Activated naive CD4-positive, alpha-beta T cell treated with anti-CD3 and anti-CD28 coated beads, Interleukin-2, amount 10 ng/mL, durations not matched to agents 7 days and 5 days (primary cell): ENCODE measurements at regions not wholly inside any gene's neighbourhood (a gene's known extent, or its start where the extent isn't known, plus 50 kb on each side); places are given as distances from the start of the nearest gene placed in this dataset.
"Not testable (repeated sequence)": the region's sequence is repeated elsewhere in the genome, so short reads cannot be mapped to it uniquely, and the experiment has no call there.

Source experiments
- CTCF ChIA-PET: fragments of 350-600 bp; sonication (Branson Sonifier 250); formaldehyde crosslinking; loops from one replicate; lab custom pipeline; 2021; ENCODE audit warnings: antibody characterized with exemption; lab: Charles Lee
- DNase-seq: peaks from one replicate; pipeline ENCODE4 v3.0.0-alpha.2; 2020
- H3K27ac Mint-ChIP-seq: one replicate; pipeline ENCODE4 v1.8.0; 2021; ENCODE audit warnings: mild to moderate bottlenecking, moderate library complexity, mixed read lengths
- H3K27me3 Mint-ChIP-seq: one replicate; pipeline ENCODE4 v1.8.0; 2021; ENCODE audit warnings: mild to moderate bottlenecking, mixed read lengths
- H3K36me3 Mint-ChIP-seq: one replicate; pipeline ENCODE4 v1.8.0; 2021; ENCODE audit warnings: mixed read lengths
- H3K4me1 Mint-ChIP-seq: one replicate; pipeline ENCODE4 v1.8.0; 2021; ENCODE audit warnings: mixed read lengths
- H3K4me3 Mint-ChIP-seq: one replicate; pipeline ENCODE4 v1.8.0; 2021; ENCODE audit warnings: mild to moderate bottlenecking, moderate library complexity, mixed read lengths
- H3K9me3 Mint-ChIP-seq: one replicate; pipeline ENCODE4 v1.8.0; 2021; ENCODE audit warnings: mixed read lengths

DNA sequence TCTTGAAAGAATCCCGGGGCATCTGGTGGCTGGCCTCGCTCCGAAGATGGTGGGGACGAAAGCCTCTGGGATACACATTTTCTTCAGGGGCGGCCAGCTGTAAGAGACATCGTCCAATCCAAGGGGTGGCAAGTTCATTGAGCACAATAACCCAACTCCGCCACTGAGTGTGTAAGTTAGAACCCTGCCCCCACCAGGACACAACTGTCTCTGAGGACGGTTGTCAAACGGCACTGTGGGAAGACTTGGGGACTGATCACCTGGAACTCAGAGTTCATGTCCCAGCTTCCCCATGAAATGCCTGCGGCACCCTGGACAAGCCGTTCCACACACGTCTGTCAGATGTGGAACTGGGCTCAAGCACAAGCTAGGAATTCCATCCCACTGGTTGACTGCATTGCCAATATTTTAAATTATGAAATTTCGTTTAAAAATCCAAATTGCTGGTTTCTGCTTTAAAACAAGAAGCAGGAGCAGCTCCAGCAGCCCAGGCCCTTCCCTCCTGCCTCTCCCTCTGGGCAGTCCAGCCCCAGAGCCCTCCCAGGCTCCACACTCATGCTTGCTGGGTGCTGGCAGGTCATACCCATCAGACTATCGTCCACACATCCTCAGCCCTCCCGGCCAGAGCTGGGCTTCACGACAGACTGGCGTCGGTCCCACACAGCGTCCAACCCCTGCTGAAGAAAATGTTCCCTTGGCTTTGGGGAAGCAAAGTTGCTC, 80.9 kb upstream of the AFDN start:
- Mint-ChIP-seq H3K9me3 (no peaks in the 10 kb centered on the region), H3K4me3 (no peak overlapping the region), H3K27ac (no peak overlapping the region), H3K4me1 (no peaks in the 10 kb centered on the region), H3K27me3 (peaks cover 41% of the 10 kb centered on the region), H3K36me3 (no peaks in the 10 kb centered on the region)
- CTCF ChIA-PET = no interaction called here
- DNase-seq = no peak

DNA sequence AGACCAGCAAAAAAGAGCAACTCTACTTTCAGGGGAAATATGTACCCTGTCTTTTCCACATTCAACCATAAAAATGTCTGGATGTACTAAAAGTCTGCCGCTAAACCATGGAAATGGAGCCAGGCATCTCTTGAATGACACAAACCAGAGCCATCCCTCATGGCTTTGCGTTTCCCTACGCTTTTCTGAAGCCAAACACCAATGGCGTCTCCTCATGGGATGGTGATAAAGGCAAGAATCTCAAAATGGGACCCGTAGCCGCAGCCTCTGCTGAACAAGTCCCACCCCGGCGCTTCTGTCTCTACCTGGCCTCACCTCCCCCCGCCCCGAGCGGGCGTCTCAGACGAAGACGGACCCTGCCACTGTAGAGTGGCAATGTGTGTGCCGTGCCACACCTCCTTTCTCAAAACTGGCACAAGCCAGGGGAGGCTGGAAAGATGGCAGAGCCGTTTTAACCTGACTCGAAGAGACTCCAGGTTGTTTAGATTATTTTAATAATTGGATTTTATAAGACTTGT, 80.3 kb upstream of the AFDN start:
- DNase-seq = no peak
- Mint-ChIP-seq H3K36me3 (no peaks in the 10 kb centered on the region), H3K4me3 (no peak overlapping the region), H3K27me3 (peaks cover 46% of the 10 kb centered on the region), H3K9me3 (no peaks in the 10 kb centered on the region), H3K27ac (no peak overlapping the region), H3K4me1 (no peaks in the 10 kb centered on the region)
- CTCF ChIA-PET = no interaction called here

DNA sequence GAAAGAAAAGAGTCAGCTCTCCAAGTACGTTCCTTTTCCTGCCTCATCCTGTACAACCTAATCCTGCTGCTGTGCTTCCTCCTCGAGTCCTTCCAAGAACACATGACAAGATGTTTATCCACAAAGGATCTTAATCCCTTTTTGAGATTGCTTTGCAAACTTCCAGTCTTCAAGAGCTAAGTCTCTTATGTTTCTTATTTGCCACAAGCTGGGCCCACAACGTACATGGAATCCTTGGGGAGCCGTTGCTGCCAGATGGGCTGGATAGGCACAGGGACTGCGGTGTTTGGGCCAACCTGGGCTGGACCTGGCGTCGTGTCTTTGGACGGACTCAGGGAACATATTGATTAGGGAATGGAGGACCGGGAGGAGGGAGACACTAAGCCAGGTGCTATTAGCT, 79.7 kb upstream of the AFDN start:
- no peaks in the 10 kb centered on the region for H3K36me3 Mint-ChIP-seq
- no peaks in the 10 kb centered on the region for H3K4me1 Mint-ChIP-seq
- no peak overlapping the region for H3K4me3 Mint-ChIP-seq
- H3K27ac Mint-ChIP-seq = no peak overlapping the region
- CTCF ChIA-PET = no interaction called here
- H3K9me3 Mint-ChIP-seq = no peaks in the 10 kb centered on the region
- peaks cover 50% of the 10 kb centered on the region for H3K27me3 Mint-ChIP-seq
- no peak for DNase-seq

DNA sequence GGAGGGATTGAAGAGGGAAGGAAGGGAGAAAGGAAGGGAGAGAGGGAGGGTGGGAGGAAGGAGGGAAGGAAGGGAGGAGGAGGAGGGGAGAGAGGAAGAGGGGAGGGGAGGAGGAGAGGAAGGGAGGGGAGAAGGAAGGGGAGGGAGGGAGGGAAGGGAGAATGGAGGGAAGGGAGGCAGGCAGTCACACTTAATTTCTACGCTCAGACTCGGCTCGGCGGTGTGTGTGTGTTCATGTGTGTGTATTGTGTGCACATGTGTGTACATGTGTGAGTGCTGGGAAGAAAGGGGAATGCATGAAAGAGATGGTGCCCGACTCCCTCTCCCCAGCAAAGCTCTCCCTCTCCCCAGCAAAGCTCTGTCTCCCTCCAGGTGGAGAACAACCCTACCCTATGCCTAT, 79.1 kb upstream of the AFDN start:
- Mint-ChIP-seq H3K9me3 (no peaks in the 10 kb centered on the region), H3K36me3 (no peaks in the 10 kb centered on the region), H3K4me3 (no peak overlapping the region), H3K4me1 (no peaks in the 10 kb centered on the region), H3K27ac (no peak overlapping the region), H3K27me3 (peaks cover 55% of the 10 kb centered on the region)
- DNase-seq = no peak
- CTCF ChIA-PET = no interaction called here

DNA sequence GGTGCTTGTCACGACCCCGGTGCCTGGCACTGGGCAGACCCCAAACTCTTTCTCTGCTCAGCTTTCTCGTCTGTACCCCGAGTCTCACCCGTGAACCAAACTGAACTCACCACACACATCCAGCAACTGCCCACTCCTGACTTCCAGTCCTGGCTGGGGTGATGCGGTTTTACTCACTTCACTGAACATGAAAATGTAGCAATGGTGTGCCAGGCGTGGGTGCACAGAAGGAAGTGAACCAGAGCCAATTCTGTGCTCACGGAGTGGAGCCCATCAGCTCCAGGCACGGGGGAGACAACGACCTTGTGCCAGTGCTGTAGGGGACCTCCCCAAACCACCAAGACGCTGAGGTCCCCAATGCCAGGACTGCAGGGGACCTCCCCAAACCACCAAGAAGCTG, 78.7 kb upstream of the AFDN start:
- Mint-ChIP-seq H3K36me3 (no peaks in the 10 kb centered on the region), H3K9me3 (no peaks in the 10 kb centered on the region), H3K4me3 (no peak overlapping the region), H3K4me1 (no peaks in the 10 kb centered on the region), H3K27ac (no peak overlapping the region), H3K27me3 (peaks cover 55% of the 10 kb centered on the region)
- DNase-seq = no peak
- CTCF ChIA-PET = no interaction called here

DNA sequence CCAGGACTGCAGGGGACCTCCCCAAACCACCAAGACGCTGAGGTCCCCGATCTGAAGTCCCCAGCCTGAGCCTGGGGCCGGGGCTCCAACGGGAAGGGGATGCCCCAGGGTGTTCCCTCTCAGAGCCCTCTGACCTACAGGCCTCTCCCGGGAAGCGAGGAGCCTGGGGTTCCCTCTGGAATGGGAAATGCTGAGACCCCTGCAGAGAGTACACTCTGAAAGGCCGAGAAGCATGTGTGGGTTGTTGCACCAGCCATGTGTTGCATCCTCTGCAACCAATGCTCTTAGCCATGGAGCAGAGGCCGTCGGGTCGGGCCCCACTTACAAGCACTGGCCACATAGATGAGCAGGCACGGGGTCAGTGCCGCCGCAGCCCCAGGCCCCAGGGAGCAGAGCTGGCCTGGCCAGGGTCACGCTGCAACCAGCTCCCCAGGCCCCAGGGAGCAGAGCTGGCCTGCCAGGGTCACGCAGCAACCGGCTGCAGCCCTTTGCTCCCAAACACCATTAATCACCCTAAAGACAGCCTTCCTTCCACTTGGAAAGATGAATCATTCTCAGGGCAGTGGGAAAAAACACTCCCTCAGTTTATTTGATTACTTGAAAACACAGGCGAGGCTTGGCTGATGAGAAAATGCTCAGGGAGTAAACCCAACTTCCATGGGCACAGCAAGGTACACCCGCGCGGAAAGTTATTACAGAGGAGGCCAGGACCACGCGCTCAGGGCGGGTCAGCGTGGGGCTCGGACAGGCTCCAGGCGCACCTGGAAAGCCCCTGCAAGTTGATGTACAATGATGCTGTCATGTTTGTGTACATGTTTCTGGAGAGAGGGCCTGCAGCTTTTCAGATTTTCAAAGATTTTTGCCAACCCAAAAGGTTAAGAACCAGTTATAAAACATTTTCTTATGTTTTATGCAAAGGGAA, 78.0 kb upstream of the AFDN start:
- CTCF ChIA-PET = no interaction called here
- Mint-ChIP-seq H3K9me3 (no peaks in the 10 kb centered on the region), H3K36me3 (no peaks in the 10 kb centered on the region), H3K4me1 (no peaks in the 10 kb centered on the region), H3K27me3 (peaks cover 59% of the 10 kb centered on the region), H3K4me3 (no peak overlapping the region), H3K27ac (no peak overlapping the region)
- no peak for DNase-seq

DNA sequence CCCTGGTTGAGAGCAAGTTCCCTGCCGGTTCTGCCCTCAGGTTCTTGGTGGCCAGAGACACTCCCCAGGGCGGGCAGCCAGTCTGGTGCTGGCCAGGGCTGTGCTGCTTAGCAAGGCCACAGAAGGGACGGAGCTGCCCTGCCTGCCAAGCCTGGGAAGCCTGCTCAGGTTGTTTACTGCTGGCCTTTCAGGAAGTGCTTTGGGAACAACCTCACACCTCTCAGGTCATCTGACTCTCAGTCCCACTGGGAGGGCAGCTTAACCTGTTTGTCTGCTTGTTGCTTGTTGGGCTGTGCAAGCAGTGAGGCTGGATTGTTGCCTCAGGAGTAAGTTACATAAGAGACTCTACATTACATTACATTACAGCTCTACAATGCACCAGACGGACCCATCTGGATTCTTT, 75.8 kb upstream of the AFDN start:
- Mint-ChIP-seq H3K4me3 (no peak overlapping the region), H3K27ac (no peak overlapping the region), H3K4me1 (no peaks in the 10 kb centered on the region), H3K27me3 (peaks cover 55% of the 10 kb centered on the region), H3K9me3 (no peaks in the 10 kb centered on the region), H3K36me3 (no peaks in the 10 kb centered on the region)
- CTCF ChIA-PET = no interaction called here
- no peak for DNase-seq

DNA sequence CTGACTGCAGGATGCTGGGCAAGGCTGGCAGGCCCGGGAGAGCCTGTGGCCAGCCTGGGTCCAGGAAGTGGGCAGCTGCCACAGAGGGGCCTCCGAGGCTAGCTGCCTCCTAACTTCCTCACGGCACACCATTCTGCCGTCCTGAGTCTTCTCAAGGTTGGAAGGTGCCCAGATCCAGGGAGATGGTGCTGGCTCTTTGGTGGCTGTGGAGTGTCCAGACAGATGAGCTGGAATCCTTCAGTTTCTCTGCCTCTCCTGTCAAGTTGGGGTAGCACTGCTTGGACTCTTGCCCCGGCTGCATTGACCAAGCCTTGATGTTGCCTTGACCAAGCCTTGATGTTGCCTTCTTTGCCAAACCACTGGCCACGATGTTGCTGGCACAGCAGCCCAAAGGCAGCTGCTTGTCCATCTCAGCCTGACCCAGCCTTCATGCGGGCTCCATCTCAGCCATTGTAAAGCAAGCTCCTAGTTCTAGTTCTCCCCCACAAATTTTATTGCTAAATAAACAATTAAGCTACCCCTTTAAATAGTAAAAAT, 75.1 kb upstream of the AFDN start:
- Mint-ChIP-seq H3K4me3 (no peak overlapping the region), H3K9me3 (no peaks in the 10 kb centered on the region), H3K36me3 (no peaks in the 10 kb centered on the region), H3K27ac (no peak overlapping the region), H3K4me1 (no peaks in the 10 kb centered on the region), H3K27me3 (peaks cover 48% of the 10 kb centered on the region)
- no peak for DNase-seq
- CTCF ChIA-PET = no interaction called here

DNA sequence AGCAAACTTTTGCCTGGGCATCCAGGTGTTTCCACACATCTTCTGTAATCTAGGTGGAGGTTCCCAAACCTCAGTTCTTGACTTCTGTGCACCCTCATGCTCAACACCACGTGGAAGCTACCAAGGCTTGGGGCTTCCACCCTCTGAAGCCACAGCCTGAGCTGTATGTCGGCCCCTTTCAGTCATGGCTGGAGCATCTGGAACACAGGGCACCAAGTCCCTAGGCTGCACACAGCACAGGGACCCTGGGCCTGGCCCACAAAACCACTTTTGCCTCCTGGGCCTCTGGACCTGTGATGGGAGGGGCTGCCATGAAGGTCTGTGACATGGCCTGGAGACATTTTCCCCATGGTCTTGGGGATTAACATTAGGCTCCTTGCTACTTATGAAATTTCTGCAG, 73.4 kb upstream of the AFDN start:
- H3K4me1 Mint-ChIP-seq, H3K9me3 Mint-ChIP-seq, DNase-seq, H3K27ac Mint-ChIP-seq, H3K36me3 Mint-ChIP-seq, H3K4me3 Mint-ChIP-seq, CTCF ChIA-PET: not testable (repeated sequence)
- peaks cover 44% of the 10 kb centered on the region for H3K27me3 Mint-ChIP-seq

DNA sequence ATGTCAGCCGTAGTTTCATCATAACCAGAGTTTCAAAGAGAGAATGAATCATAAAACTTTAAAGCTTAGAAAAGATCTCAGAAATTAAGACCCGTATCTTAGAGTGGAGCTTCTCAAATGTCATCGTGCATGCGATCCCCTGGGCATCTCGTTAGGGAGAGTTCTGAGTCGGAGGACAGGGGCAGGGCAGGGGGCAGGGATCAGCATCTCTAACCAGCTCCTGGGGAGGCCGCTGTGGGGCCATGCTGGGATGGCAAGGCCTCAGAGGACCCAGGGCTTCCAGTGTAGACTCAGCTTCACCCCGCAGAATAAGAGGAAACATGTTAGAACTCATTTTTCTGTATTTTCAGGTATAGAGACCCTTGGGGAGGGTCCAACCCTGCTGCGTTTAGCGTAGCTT, 72.0 kb upstream of the AFDN start:
- DNase-seq = no peak
- no peak overlapping the region for H3K27ac Mint-ChIP-seq
- CTCF ChIA-PET = interaction anchor here (0.6 kb wide), 1 partner anchor 193 kb away, joined by 3 read pairs; no protein-coding TSS in a partner anchor
- H3K36me3 Mint-ChIP-seq = no peaks in the 10 kb centered on the region
- peaks cover 48% of the 10 kb centered on the region for H3K27me3 Mint-ChIP-seq
- no peaks in the 10 kb centered on the region for H3K4me1 Mint-ChIP-seq
- H3K9me3 Mint-ChIP-seq = no peaks in the 10 kb centered on the region
- H3K4me3 Mint-ChIP-seq = no peak overlapping the region

DNA sequence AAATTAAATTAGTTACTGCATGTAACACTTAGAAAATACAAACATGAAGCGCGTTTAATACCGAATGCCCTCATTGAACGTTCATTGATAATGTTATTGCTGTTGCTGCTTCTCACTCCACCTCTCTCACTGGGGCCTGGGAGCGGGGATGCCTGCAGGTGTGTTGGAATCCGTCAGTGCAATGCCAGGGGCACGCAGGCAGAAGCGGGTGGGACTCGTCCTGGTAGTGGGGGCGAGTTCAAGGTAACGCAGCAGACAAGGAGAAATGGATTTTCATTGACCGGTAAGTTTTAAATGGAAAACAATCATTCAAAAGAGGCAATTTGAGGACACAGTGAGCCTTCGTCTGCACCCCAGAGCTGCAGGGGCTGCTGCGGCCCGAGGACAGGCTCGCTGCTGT, 71.2 kb upstream of the AFDN start:
- no peak for DNase-seq
- no peak overlapping the region for H3K27ac Mint-ChIP-seq
- peaks cover 41% of the 10 kb centered on the region for H3K27me3 Mint-ChIP-seq
- H3K4me1 Mint-ChIP-seq = no peaks in the 10 kb centered on the region
- no peaks in the 10 kb centered on the region for H3K36me3 Mint-ChIP-seq
- no peak overlapping the region for H3K4me3 Mint-ChIP-seq
- CTCF ChIA-PET = no interaction called here
- no peaks in the 10 kb centered on the region for H3K9me3 Mint-ChIP-seq

DNA sequence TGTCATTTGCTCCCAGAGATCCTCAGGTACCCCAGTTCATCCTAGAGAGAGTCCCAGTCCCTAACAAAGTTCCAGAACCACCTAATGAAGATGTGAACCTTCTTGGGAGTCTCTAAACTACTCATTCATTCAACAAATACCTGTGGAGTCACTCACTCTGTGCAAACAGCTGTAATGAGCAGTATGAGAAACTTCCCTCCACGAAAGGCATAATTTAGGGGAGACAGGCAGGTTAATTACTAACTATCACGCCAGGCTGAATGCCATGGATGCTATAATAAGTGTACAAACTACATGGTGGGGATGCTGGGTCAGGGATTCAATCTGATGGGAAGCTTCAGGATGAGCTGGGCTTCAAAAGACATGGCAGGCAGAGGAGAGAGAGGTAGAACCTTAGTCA, 70.1 kb upstream of the AFDN start:
- CTCF ChIA-PET = no interaction called here
- no peak for DNase-seq
- no peaks in the 10 kb centered on the region for H3K4me1 Mint-ChIP-seq
- no peak overlapping the region for H3K27ac Mint-ChIP-seq
- peaks cover 33% of the 10 kb centered on the region for H3K27me3 Mint-ChIP-seq
- H3K36me3 Mint-ChIP-seq = no peaks in the 10 kb centered on the region
- H3K4me3 Mint-ChIP-seq = no peak overlapping the region
- no peaks in the 10 kb centered on the region for H3K9me3 Mint-ChIP-seq

DNA sequence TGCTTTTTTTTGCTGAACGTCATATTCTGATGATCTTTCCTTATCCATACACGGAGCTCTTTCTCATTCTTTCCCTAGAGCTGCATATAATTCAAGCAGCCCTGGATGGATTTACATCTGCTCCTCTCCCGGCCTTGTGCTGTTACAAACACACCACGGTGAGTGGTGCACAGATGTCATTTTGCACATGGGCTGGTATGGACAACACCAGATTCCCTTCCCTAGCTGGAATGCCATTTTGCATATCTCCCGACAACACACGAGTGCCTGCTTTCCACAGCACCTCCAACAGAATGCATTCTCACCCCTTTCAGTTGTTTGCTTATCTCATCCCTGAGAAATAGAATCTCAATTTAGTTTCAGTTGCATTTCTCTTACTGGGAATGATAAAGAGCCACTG, 69.5 kb upstream of the AFDN start:
- Mint-ChIP-seq H3K27me3 (peaks cover 29% of the 10 kb centered on the region), H3K4me3 (no peak overlapping the region), H3K9me3 (no peaks in the 10 kb centered on the region), H3K36me3 (no peaks in the 10 kb centered on the region), H3K4me1 (no peaks in the 10 kb centered on the region), H3K27ac (no peak overlapping the region)
- no peak for DNase-seq
- CTCF ChIA-PET = no interaction called here

DNA sequence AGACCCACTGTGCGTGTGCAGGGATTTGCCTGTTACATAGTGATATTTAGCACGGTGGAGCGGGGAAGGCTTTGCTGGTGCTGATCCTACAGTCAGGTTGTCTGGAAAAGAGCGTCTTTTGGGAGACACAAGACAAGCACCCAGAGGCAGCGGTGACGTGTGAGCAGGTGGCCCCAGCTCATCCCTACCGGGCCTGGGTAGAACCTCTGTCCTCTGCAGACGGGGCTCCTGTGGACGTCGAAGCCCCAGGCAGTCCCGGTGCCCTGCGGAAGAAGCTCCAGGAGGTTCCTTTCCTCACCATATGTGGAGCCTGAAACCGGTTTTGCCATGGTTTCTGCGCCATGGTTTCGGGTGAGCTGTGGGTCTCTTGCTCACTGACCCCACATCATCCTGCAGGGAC, 68.9 kb upstream of the AFDN start:
- H3K36me3 Mint-ChIP-seq = no peaks in the 10 kb centered on the region
- H3K4me3 Mint-ChIP-seq = no peak overlapping the region
- peaks cover 24% of the 10 kb centered on the region for H3K27me3 Mint-ChIP-seq
- DNase-seq = no peak
- CTCF ChIA-PET = no interaction called here
- no peaks in the 10 kb centered on the region for H3K9me3 Mint-ChIP-seq
- H3K27ac Mint-ChIP-seq = no peak overlapping the region
- no peaks in the 10 kb centered on the region for H3K4me1 Mint-ChIP-seq
